ENCODE measurements at regions not wholly inside any gene's neighbourhood (a gene's known extent, or its start where the extent isn't known, plus 50 kb on each side); places are given as distances from the start of the nearest gene placed in this dataset.

- TF ChIP-seq EZH2phosphoT487 (conservative IDR thresholded peaks at IDR 0.05; ENCODE audit: low read length), result no peak
- no peak for TF ChIP-seq CTCF (IDR thresholded peaks at IDR 0.05; ENCODE audit: insufficient read depth, low read length, poor library complexity, severe bottlenecking)
- Histone ChIP-seq H3K9me3 (ENCODE audit: insufficient read depth, low read length) (no peaks in the 10 kb centered on the region; the same call in 1 of the 2 replicates), H3F3A (ENCODE audit: insufficient read depth) (no peaks in the 10 kb centered on the region), H3K79me2 (ENCODE audit: insufficient read depth, low read length) (no peaks in the 10 kb centered on the region), H3K27ac (ENCODE audit: low read depth, low read length) (no peak overlapping the region), H3K27me3 (ENCODE audit: low read length) (no peaks in the 10 kb centered on the region), H3K9me2 (replicated peaks; ENCODE audit: insufficient read depth, low read length) (no peaks in the 10 kb centered on the region), H4K20me1 (ENCODE audit: low read depth, low read length) (no peaks in the 10 kb centered on the region), H2AFZ (ENCODE audit: low read depth, low read length, severe bottlenecking) (no peak overlapping the region), H3K9ac (ENCODE audit: low read length) (no peak overlapping the region), H3K4me2 (ENCODE audit: low read depth, low read length, poor library complexity, severe bottlenecking) (no peak overlapping the region), H3K36me3 (ENCODE audit: low read length) (no peaks in the 10 kb centered on the region), H3K4me3 (ENCODE audit: insufficient read depth, low read length, poor library complexity, severe bottlenecking) (no peak overlapping the region)
Measured at GRCh38 chr5:67617051-67617450, 420.5 kb upstream of the CD180 start.

GRCh38 chr5:67612961-67613360, 416.4 kb upstream of the CD180 start:
- no peak overlapping the region for H2AFZ ChIP-seq (ENCODE audit: low read depth, low read length, severe bottlenecking)
- no peak overlapping the region for H3K9ac ChIP-seq (ENCODE audit: low read length)
- no peaks in the 10 kb centered on the region for H3K79me2 ChIP-seq (ENCODE audit: insufficient read depth, low read length)
- no peaks in the 10 kb centered on the region for H3F3A ChIP-seq (ENCODE audit: insufficient read depth)
- H3K4me2 ChIP-seq (ENCODE audit: low read depth, low read length, poor library complexity, severe bottlenecking), result no peak overlapping the region
- H3K27me3 ChIP-seq (ENCODE audit: low read length), result no peaks in the 10 kb centered on the region
- H4K20me1 ChIP-seq (ENCODE audit: low read depth, low read length), result no peaks in the 10 kb centered on the region
- no peak for TF ChIP-seq CTCF (IDR thresholded peaks at IDR 0.05; ENCODE audit: insufficient read depth, low read length, poor library complexity, severe bottlenecking)
- TF ChIP-seq EZH2phosphoT487 (conservative IDR thresholded peaks at IDR 0.05; ENCODE audit: low read length), result no peak
- H3K9me3 ChIP-seq (ENCODE audit: insufficient read depth, low read length), result no peaks in the 10 kb centered on the region; the same call in 1 of the 2 replicates
- no peak overlapping the region for H3K27ac ChIP-seq (ENCODE audit: low read depth, low read length)
- no peaks in the 10 kb centered on the region for H3K9me2 ChIP-seq (replicated peaks; ENCODE audit: insufficient read depth, low read length)
- H3K36me3 ChIP-seq (ENCODE audit: low read length), result no peaks in the 10 kb centered on the region
- no peak overlapping the region for H3K4me3 ChIP-seq (ENCODE audit: insufficient read depth, low read length, poor library complexity, severe bottlenecking)

GRCh38 chr5:67610186-67610912, 413.8 kb upstream of the CD180 start:
- H3K9me3 ChIP-seq (ENCODE audit: insufficient read depth, low read length), result no peaks in the 10 kb centered on the region; the same call in 1 of the 2 replicates
- H3K9me2 ChIP-seq (replicated peaks; ENCODE audit: insufficient read depth, low read length), result no peaks in the 10 kb centered on the region
- no peak overlapping the region for H2AFZ ChIP-seq (ENCODE audit: low read depth, low read length, severe bottlenecking)
- no peak overlapping the region for H3K9ac ChIP-seq (ENCODE audit: low read length)
- H3K27me3 ChIP-seq (ENCODE audit: low read length), result no peaks in the 10 kb centered on the region
- H3K79me2 ChIP-seq (ENCODE audit: insufficient read depth, low read length), result no peaks in the 10 kb centered on the region
- no peaks in the 10 kb centered on the region for H3F3A ChIP-seq (ENCODE audit: insufficient read depth)
- no peaks in the 10 kb centered on the region for H3K36me3 ChIP-seq (ENCODE audit: low read length)
- TF ChIP-seq EZH2phosphoT487 (conservative IDR thresholded peaks at IDR 0.05; ENCODE audit: low read length) (no peak), CTCF (IDR thresholded peaks at IDR 0.05; ENCODE audit: insufficient read depth, low read length, poor library complexity, severe bottlenecking) (no peak)
- H3K27ac ChIP-seq (ENCODE audit: low read depth, low read length), result no peak overlapping the region
- no peak overlapping the region for H3K4me2 ChIP-seq (ENCODE audit: low read depth, low read length, poor library complexity, severe bottlenecking)
- no peaks in the 10 kb centered on the region for H4K20me1 ChIP-seq (ENCODE audit: low read depth, low read length)
- no peak overlapping the region for H3K4me3 ChIP-seq (ENCODE audit: insufficient read depth, low read length, poor library complexity, severe bottlenecking)
